ENCODE measurements at regions not wholly inside any gene's neighbourhood (a gene's known extent, or its start where the extent isn't known, plus 50 kb on each side); places are given as distances from the start of the nearest gene placed in this dataset.

GRCh38 chr11:33553486-33553885 is 147.1 kb downstream of the C11orf91 start:
- no peak for ATAC-seq
- H3K9me3 ChIP-seq = no peaks in the 10 kb centered on the region
- in situ Hi-C loops (cut with MboI; ENCODE audit: low sequenced_read_pairs in 4 of 4) (no loop called here), intact Hi-C loops (cut with DNase I; ENCODE audit: low total_unique reads) (no loop called here)
- H3K27ac ChIP-seq = no peak overlapping the region
- no peak overlapping the region for H3K4me3 ChIP-seq
- TF ChIP-seq POLR2A (IDR thresholded peaks at IDR 0.05) (no peak), CTCF (IDR thresholded peaks at IDR 0.05 in 4 of 5, conservative IDR thresholded peaks at IDR 0.05 in 1 of 5) (no peak)
- no peak for DNase-seq
- no peaks in the 10 kb centered on the region for H3K36me3 ChIP-seq
- H3K27me3 ChIP-seq = no peaks in the 10 kb centered on the region
- H3K4me1 ChIP-seq = no peaks in the 10 kb centered on the region

- no peak for ATAC-seq
- in situ Hi-C loops (cut with MboI; ENCODE audit: low sequenced_read_pairs in 4 of 4) (no loop called here), intact Hi-C loops (cut with DNase I; ENCODE audit: low total_unique reads) (no loop called here)
- no peak for DNase-seq
- Histone ChIP-seq H3K9me3 (no peaks in the 10 kb centered on the region), H3K4me1 (no peaks in the 10 kb centered on the region), H3K4me3 (no peak overlapping the region), H3K36me3 (no peaks in the 10 kb centered on the region), H3K27me3 (no peaks in the 10 kb centered on the region), H3K27ac (no peak overlapping the region)
- TF ChIP-seq CTCF (IDR thresholded peaks at IDR 0.05 in 4 of 5, conservative IDR thresholded peaks at IDR 0.05 in 1 of 5) (no peak), POLR2A (IDR thresholded peaks at IDR 0.05) (no peak)
Measured at GRCh38 chr11:33552756-33553155, 147.9 kb downstream of the C11orf91 start.

GRCh38 chr11:33551051-33551450 is 149.6 kb downstream of the C11orf91 start:
- H3K4me3 ChIP-seq = no peak overlapping the region
- no peaks in the 10 kb centered on the region for H3K27me3 ChIP-seq
- DNase-seq = no peak
- intact Hi-C loops (cut with DNase I; ENCODE audit: low total_unique reads) = no loop called here
- no peaks in the 10 kb centered on the region for H3K4me1 ChIP-seq
- H3K9me3 ChIP-seq = no peaks in the 10 kb centered on the region
- H3K27ac ChIP-seq = no peak overlapping the region
- H3K36me3 ChIP-seq = no peaks in the 10 kb centered on the region
- TF ChIP-seq POLR2A (IDR thresholded peaks at IDR 0.05) = no peak
- TF ChIP-seq CTCF (IDR thresholded peaks at IDR 0.05 in 4 of 5, conservative IDR thresholded peaks at IDR 0.05 in 1 of 5) = no peak
- in situ Hi-C loops (cut with MboI; ENCODE audit: low sequenced_read_pairs in 4 of 4) = no loop called here
- ATAC-seq = no peak

- DNase-seq = no peak
- H3K4me3 ChIP-seq = no peak overlapping the region
- intact Hi-C loops (cut with DNase I; ENCODE audit: low total_unique reads) (loop anchor here (10.0 kb wide), 2 partner anchors 185 to 275 kb away; no protein-coding TSS in a partner anchor), in situ Hi-C loops (cut with MboI; ENCODE audit: low sequenced_read_pairs in 4 of 4) (loop anchor here in 1 of 4 donors (10.0 kb wide), 1 partner anchor 195 kb away; no protein-coding TSS in a partner anchor)
- no peaks in the 10 kb centered on the region for H3K36me3 ChIP-seq
- H3K27me3 ChIP-seq = no peaks in the 10 kb centered on the region
- no peaks in the 10 kb centered on the region for H3K4me1 ChIP-seq
- H3K9me3 ChIP-seq = no peaks in the 10 kb centered on the region
- ATAC-seq = no peak
- H3K27ac ChIP-seq = no peak overlapping the region
- TF ChIP-seq CTCF (IDR thresholded peaks at IDR 0.05 in 4 of 5, conservative IDR thresholded peaks at IDR 0.05 in 1 of 5) = no peak
- no peak for TF ChIP-seq POLR2A (IDR thresholded peaks at IDR 0.05)
Measured at GRCh38 chr11:33549483-33549882, 151.1 kb downstream of the C11orf91 start.

GRCh38 chr11:33545931-33546330 is 154.7 kb downstream of the C11orf91 start:
- H3K9me3 ChIP-seq = no peaks in the 10 kb centered on the region
- ATAC-seq (no peak), DNase-seq (no peak)
- H3K4me1 ChIP-seq = no peaks in the 10 kb centered on the region
- no peak overlapping the region for H3K4me3 ChIP-seq
- no peaks in the 10 kb centered on the region for H3K36me3 ChIP-seq
- H3K27ac ChIP-seq = no peak overlapping the region
- TF ChIP-seq CTCF (IDR thresholded peaks at IDR 0.05 in 4 of 5, conservative IDR thresholded peaks at IDR 0.05 in 1 of 5) = no peak
- TF ChIP-seq POLR2A (IDR thresholded peaks at IDR 0.05) = no peak
- in situ Hi-C loops (cut with MboI; ENCODE audit: low sequenced_read_pairs in 4 of 4) = loop anchor here in 1 of 4 donors (10.0 kb wide), 1 partner anchor 199 kb away; no protein-coding TSS in a partner anchor
- H3K27me3 ChIP-seq = no peaks in the 10 kb centered on the region
- intact Hi-C loops (cut with DNase I; ENCODE audit: low total_unique reads) = loop anchor here (10.0 kb wide), 2 partner anchors 181 to 279 kb away; no protein-coding TSS in a partner anchor

Measured in gastrocnemius medialis (tissue), 4 donors.